ENCODE measurements at regions not wholly inside any gene's neighbourhood (a gene's known extent, or its start where the extent isn't known, plus 50 kb on each side); places are given as distances from the start of the nearest gene placed in this dataset.
A peak's percentile ranks its signal among the peaks of the same experiment; 100 is the strongest.

GRCh38 chr18:24735624-24736231, 275.3 kb downstream of the HRH4 start:
- no peak for DNase-seq (ENCODE audit: low spot score)

- no peak for DNase-seq (ENCODE audit: low spot score)
Observed at GRCh38 chr18:24736662-24737330, 276.4 kb downstream of the HRH4 start.

GRCh38 chr18:24740829-24741228, 280.4 kb downstream of the HRH4 start:
- no peak for DNase-seq (ENCODE audit: low spot score)

- no peak for DNase-seq (ENCODE audit: low spot score)
Observed at GRCh38 chr18:24741321-24741720, 280.9 kb downstream of the HRH4 start.

GRCh38 chr18:24741965-24742724, 281.7 kb downstream of the HRH4 start:
- peak; percentile 79 for DNase-seq (ENCODE audit: low spot score)

- DNase-seq (ENCODE audit: low spot score): no peak
Observed at GRCh38 chr18:24754583-24755253, 294.3 kb downstream of the HRH4 start.

- DNase-seq (ENCODE audit: low spot score): no peak
Observed at GRCh38 chr18:24756385-24756784, 295.9 kb downstream of the HRH4 start.

- DNase-seq (ENCODE audit: low spot score): no peak
Observed at GRCh38 chr18:24757134-24757533, 296.7 kb downstream of the HRH4 start.

GRCh38 chr18:24761765-24762164, 301.3 kb downstream of the HRH4 start:
- no peak for DNase-seq (ENCODE audit: low spot score)

GRCh38 chr18:24762511-24762910, 302.1 kb downstream of the HRH4 start:
- no peak for DNase-seq (ENCODE audit: low spot score)

- DNase-seq (ENCODE audit: low spot score): peak; percentile 74
Observed at GRCh38 chr18:24763765-24764513, 303.5 kb downstream of the HRH4 start.

GRCh38 chr18:24764766-24765165, 304.3 kb downstream of the HRH4 start:
- DNase-seq (ENCODE audit: low spot score): peak; percentile 55

GRCh38 chr18:24766376-24766775, 305.9 kb downstream of the HRH4 start:
- DNase-seq (ENCODE audit: low spot score): peak; percentile 61

GRCh38 chr18:24770311-24771024, 310.0 kb downstream of the HRH4 start:
- DNase-seq (ENCODE audit: low spot score): no peak

GRCh38 chr18:24771300-24771699, 310.9 kb downstream of the HRH4 start:
- DNase-seq (ENCODE audit: low spot score): no peak

- no peak for DNase-seq (ENCODE audit: low spot score)
Observed at GRCh38 chr18:24773101-24773500, 312.7 kb downstream of the HRH4 start.

- no peak for DNase-seq (ENCODE audit: low spot score)
Observed at GRCh38 chr18:24776019-24776418, 315.6 kb downstream of the HRH4 start.

- no peak for DNase-seq (ENCODE audit: low spot score)
Observed at GRCh38 chr18:24778810-24779418, 318.5 kb downstream of the HRH4 start.

GRCh38 chr18:24782566-24782965, 322.1 kb downstream of the HRH4 start:
- no peak for DNase-seq (ENCODE audit: low spot score)

- peak; percentile 34 for DNase-seq (ENCODE audit: low spot score)
Observed at GRCh38 chr18:24785019-24785418, 324.6 kb downstream of the HRH4 start.

- DNase-seq (ENCODE audit: low spot score): no peak
Observed at GRCh38 chr18:24786027-24786426, 325.6 kb downstream of the HRH4 start.
